Ovary (tissue), 3 donors: ENCODE measurements at regions not wholly inside any gene's neighbourhood (a gene's known extent, or its start where the extent isn't known, plus 50 kb on each side); places are given as distances from the start of the nearest gene placed in this dataset.

ENCODE experiments used
- EP300 ChIP-seq: sonication (generic); formaldehyde crosslinking; IDR thresholded peaks from one replicate; pipeline ENCODE4 v1.6.1; 2017; ENCODE audit warnings: antibody characterized with exemption
- POLR2A ChIP-seq: fragments of 450-650 bp; IDR thresholded peaks from one replicate; pipeline ENCODE4 v1.6.1; 2017; ENCODE audit warnings: antibody characterized with exemption, mild to moderate bottlenecking, moderate library complexity
- TF ChIP-seq, protein P1 (sequence below), 3 donors: fragments of 450-650 bp in 2 of 3; fragments of 200-600 bp in 1 of 3; IDR thresholded peaks; one replicate each; pipeline versions ENCODE4 v1.5.1 to v1.8.0; 2016 to 2022; ENCODE audit warnings: antibody characterized with exemption in 3 of 3, mild to moderate bottlenecking in 1 of 3
- donor health status: DM: no; HTN: no; CAD: no.

DNA sequence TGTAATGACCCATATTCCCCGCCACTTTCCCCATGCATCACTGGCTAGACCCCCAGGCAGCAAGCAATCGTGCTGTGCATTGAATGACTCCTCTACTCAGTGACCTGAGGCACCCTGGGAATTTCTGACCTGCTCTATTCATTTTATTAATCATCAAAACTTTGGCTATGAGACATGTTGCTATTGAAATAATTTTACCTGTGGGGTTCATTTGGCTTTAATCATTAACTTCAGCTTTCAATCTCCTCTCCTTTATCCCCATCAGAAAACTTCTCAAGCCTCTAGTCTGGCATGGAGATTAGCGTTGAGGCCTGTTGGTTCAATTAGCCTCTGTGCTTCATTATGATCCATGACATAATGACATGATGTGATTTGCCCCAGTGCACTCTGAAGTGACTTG is 429.0 kb downstream of the ZNF608 start:
- TF ChIP-seq, protein P1, sequence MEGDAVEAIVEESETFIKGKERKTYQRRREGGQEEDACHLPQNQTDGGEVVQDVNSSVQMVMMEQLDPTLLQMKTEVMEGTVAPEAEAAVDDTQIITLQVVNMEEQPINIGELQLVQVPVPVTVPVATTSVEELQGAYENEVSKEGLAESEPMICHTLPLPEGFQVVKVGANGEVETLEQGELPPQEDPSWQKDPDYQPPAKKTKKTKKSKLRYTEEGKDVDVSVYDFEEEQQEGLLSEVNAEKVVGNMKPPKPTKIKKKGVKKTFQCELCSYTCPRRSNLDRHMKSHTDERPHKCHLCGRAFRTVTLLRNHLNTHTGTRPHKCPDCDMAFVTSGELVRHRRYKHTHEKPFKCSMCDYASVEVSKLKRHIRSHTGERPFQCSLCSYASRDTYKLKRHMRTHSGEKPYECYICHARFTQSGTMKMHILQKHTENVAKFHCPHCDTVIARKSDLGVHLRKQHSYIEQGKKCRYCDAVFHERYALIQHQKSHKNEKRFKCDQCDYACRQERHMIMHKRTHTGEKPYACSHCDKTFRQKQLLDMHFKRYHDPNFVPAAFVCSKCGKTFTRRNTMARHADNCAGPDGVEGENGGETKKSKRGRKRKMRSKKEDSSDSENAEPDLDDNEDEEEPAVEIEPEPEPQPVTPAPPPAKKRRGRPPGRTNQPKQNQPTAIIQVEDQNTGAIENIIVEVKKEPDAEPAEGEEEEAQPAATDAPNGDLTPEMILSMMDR (IDR thresholded peaks at IDR 0.05): no peak
- TF ChIP-seq POLR2A (no peak), EP300 (no peak)
